Bone marrow (tissue), 2 donors: ENCODE measurements at regions not wholly inside any gene's neighbourhood (a gene's known extent, or its start where the extent isn't known, plus 50 kb on each side); places are given as distances from the start of the nearest gene placed in this dataset.

Experiments used
- DNase-seq, 2 donors: peaks; one replicate each; lab custom pipeline; 2025; lab: John Stamatoyannopoulos, UW

DNA sequence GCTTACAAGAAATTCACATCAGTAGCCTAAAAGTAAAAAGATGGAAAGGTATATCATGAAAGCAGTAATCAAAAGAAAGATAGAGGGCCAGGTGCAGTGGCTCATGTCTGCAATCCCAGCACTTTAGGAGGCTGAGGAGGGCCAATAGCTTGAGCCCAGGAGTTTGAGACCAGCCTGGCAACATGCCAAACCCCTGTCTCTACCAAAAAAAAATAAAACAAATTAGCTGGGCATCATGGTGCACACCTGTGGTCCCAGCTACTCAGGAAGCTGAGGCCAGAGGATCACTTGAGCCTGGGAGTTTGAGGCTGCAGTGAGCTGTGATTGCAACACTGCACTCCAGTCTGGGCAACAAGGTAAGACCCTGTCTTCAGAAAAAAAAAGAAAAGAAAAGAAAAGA, 55.5 kb downstream of the GSPT2 start:
- DNase-seq = no peak

DNA sequence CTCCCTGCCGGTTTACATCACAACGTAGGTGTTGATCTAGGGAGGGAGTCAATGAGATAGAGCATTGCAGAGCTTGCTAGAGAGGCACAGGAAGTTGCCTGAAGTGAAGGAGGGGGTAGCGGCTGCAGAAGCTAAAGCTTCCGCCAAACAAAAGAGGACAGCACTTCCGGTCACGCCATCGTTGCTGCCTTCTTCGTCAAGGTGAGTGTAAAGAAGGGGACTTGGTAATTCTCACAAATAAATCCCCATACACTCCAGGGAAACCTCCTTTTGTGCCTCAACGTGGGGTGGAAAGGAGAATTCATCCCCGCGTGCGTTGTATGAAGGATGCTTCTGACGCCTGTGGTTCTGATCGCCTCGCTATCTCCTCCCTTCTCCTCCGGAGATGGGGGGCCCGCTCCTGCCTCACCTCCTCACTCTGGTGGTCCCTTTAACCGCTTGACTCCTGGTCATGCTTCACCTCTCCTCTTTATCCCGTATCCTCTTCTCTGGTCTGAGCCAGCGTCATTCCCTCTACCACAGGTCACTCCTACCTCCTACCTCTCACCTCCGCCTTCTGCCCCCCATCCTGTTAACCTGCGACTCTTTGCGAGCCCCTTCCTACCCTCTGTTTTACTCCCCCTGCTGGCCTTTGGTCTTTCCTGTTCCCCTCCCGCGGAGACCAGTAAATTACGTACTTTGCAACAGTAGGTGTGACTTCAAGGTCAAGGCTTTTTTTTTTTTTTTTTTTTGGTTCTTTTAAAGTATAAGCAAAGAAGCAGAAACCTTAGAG, 59.9 kb downstream of the GSPT2 start:
- DNase-seq = no peak

DNA sequence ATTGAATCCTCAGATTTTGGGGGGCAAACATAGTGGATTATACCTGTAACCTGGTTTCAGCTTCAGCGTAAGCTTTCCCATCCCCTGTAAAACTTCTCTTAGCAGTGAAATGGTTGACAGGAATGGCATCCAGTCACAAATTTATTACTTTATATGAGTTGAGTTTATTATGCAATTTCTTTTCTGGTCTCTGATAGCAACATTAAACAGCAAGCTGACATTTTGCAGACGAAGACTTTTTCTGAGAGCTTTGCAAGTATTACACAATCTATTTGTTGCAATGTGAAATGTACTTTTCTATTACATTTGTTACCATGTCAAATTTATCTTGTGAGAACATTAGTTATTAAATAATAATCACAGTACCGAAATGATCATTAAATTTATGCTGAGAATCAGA, 60.6 kb downstream of the GSPT2 start:
- DNase-seq = no peak

DNA sequence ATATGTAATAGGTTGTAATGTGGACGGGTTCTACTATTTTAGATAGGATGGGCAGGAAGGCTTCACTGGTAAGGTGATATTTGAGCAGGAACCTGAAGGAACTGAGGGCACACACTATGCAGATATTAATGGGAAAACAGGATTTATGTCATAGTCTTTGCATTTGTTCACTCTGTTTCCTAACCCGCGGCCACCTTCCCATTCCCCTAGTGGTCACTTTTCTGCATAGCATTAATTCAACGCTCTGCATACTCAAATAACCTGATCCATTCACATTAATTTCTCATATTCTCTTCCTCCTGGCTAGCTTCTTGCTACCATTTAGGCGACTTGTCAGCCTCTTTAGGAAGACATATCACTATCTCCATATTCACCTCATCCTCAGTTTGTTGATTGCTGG, 61.5 kb downstream of the GSPT2 start:
- no peak for DNase-seq

DNA sequence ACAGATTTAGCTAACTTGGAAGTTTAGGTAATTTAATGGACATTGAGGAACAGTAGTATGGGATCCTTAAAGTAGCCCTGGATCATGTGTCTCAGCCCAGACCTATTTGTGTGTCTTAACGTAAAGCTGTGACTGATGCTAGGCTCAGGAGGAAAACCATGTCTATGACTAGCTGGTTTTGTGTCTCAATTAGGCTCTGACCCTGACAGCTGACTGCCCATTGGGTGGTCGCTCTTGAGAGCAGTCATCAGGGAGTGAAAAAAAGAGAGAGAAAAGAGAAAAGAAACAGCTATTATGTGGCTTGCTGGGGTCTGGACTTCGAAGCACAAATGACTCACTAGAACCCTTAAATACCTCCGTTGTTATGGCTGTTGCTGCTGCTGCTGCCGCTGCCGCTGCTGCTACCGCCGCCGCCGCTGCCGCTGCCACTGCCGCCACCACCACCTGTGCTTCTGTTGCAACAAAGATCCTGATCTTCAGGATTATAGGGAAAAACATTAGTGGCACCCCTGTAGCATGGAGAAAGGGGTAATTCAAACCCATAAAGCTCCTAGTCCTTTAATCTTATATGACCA, 70.7 kb downstream of the GSPT2 start:
- no peak for DNase-seq

DNA sequence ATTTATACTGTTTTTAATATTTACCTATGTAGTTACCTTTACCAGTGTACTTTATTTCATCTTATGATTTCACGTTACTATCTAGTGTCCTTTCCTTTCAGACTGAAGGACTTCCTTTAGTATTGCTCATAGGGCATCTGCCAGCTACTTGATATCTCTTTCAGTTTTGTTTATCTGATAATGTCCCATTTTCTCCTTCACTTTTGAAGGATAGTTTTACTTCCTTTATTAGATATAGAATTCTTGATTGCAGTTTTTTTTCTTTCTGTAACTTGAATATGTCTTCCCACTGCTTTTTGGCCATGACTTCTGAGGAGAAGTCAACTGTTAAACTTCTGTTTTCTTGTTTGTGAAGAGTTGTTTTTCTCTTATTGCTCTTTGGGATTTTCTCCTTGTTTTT, 69.4 kb upstream of the MAGED1 start:
- peak in 1 of 2 donors; percentile 3 for DNase-seq

DNA sequence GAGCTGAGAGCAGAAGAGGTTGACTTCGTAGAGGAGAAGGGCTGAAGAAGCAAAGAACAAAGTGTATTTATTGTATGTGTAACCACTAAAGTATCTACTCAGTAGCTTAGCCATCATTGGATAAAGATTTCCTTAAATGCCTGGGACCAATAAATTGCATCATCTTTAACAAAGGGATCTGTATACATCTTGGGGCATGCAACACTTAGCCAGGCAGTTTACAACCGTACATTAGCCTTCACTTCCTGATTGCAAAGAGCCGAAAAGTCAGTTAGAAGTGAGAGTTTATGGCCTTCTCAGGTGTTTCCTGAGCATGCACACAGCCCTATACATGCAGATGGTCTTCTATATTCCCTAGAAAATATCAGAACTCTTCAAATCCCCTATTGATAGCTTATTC, 68.0 kb upstream of the MAGED1 start:
- no peak for DNase-seq

DNA sequence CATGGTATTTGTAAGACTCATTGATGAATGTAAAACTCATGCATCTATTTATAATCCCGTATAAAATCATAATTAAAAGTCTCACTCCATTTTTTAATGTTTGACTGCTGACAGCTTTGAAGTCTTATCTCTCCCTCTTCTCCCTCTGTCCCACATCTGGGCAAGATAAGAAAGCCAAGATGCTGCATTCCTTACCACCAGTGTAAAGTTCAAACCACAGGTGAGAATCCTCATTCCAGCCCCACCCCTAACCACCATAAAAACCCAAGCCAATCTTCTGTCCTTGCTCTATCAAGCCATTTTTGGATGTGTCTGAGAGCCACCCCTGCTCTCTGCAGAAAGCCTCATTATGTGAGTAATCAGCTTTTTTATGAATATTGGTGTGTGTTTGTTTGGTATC, 59.3 kb upstream of the MAGED1 start:
- DNase-seq = no peak

DNA sequence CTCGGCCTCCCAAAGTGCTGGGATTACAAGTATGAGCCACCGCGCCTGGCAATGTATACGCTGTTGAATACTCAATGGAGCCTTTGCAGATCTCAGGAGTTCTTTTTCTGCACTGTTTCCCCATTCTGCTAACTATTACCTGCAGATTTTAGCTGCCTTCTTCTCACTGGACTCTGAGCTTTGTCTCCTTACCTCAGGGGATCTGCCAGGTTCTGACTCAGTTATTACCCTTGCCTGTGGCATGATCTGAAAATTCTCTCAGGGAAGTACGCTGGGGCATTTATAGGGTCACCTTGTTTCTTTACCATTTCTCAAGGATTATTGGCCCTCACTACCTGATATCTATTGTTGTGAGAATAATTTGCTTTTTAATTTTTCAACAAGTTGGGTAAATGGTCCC, 56.6 kb upstream of the MAGED1 start:
- DNase-seq = no peak

DNA sequence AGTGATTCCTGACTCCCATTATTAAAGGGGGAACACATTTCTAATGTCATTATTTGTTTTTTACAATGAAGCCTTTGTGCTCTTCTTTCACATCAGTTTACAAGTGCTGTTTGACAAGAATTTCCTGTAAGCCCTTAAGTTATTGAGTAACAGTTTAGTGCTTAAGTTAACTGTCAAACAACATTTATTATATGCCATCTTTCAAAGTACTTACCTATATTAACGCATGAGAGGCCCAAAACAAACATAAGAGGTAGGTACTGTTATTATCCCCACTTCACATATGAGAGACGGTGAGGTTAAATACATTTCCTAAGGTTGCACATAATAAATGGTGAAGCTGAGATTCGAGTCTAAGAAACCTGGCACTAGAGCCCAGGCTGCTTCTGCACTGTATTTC, 56.0 kb upstream of the MAGED1 start:
- DNase-seq = no peak

DNA sequence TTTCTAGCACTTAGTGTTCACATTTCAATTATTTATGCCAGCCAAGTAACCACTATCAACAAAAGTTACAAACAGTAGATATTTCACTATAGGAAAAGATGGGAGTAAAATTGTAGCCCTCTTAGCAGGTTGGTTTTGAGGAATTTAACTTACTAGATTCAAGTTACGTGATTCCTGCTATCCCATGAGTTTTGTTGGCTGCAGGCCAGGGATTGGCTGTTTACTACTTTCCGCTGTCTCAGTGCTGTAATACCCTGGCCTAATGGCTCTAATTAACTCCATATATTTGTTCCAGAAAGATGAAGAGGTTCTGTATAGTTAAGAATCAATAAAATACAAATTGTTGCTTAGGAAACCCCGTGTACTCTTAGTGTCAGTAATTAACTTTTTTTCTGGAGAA, 55.5 kb upstream of the MAGED1 start:
- DNase-seq = no peak
